GM12891 (cell line): ENCODE measurements at regions not wholly inside any gene's neighbourhood (a gene's known extent, or its start where the extent isn't known, plus 50 kb on each side); places are given as distances from the start of the nearest gene placed in this dataset.

Source experiments
- DNase-seq: peaks from one replicate; pipeline ENCODE4 v3.0.0; 2011; ENCODE audit warnings: low spot score; ENCODE audit not compliant: insufficient read length
- FAIRE-seq: peaks from 2 replicates; lab custom pipeline; 2011; peaks lifted over from hg19 to GRCh38; lab: Jason Lieb, UNC
- PAX5 ChIP-seq: IDR thresholded peaks from 2 replicates; pipeline ENCODE4 v1.6.1; 2011; ENCODE audit warnings: low read length, moderate library complexity, mild to moderate bottlenecking; ENCODE audit not compliant: insufficient read depth, severe bottlenecking
- POLR2A ChIP-seq: IDR thresholded peaks from 2 replicates; pipeline ENCODE4 v1.6.1; 2011; ENCODE audit warnings: low read depth, low read length, control low read depth
- POLR2AphosphoS5 ChIP-seq: IDR thresholded peaks from 2 replicates; pipeline ENCODE4 v1.6.1; 2011; ENCODE audit warnings: low read depth, low read length, control low read depth
- POU2F2 ChIP-seq: IDR thresholded peaks from 2 replicates; pipeline ENCODE4 v1.6.1; 2011; ENCODE audit warnings: low read depth, mild to moderate bottlenecking, control low read depth, low read length, moderate library complexity
- SPI1 ChIP-seq: IDR thresholded peaks from 2 replicates; pipeline ENCODE4 v1.6.1; 2011; ENCODE audit warnings: low read depth, low read length, control low read depth
- TAF1 ChIP-seq: IDR thresholded peaks from 2 replicates; pipeline ENCODE4 v1.6.1; 2011; ENCODE audit warnings: low read depth, low read length, control low read depth

DNA sequence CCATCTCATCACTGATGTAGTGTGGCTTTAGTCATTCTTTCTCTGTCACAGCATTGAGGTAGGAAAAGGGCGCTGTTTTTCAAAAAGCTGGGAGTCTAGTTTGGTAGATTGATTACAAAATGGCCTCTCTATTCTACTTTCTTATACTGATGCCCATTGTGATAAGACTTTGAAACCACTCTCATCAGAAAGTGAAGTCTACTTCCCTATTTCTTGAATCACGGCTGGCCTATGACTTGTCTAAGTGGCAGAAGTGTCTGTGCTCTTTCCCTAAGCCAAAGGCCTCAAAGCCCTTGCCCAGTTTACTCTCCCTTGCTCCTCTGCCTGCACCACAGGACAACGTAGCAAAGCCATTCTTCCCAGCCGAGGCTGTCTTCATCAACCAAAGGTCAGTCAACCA lies 83.0 kb upstream of the IL33 start:
- DNase-seq (no peak), FAIRE-seq (peak; percentile 9)
- TF ChIP-seq PAX5 = no peak
- no peak for TF ChIP-seq POU2F2
- no peak for TF ChIP-seq POLR2A
- no peak for TF ChIP-seq POLR2AphosphoS5
- 0 out of 2 replicates have a peak, but pooled peaks have one; percentile 25 for TF ChIP-seq SPI1

DNA sequence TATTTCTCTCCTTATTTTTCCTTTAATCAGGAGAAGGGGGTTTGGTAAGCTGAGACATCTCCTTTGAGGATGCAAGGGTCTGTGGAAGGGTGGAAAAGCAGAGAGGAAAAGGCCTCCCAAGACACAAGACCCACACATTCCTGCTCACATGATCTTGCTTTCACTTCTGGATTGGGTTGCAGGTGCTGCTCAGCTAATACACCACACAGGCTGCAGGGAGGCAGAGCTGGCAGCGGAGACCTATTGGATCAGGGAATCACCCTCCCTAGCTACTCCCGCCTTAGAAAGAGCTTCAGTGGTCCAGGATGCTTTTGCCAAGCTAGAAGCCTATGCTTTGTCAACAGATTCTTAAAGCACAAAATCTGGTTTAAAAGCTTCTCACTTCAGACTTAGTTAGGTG lies 87.6 kb upstream of the IL33 start:
- no peak for DNase-seq
- no peak for TF ChIP-seq SPI1
- TF ChIP-seq POLR2A = no peak
- TF ChIP-seq POLR2AphosphoS5 = no peak
- TF ChIP-seq TAF1 = no peak
- no peak for TF ChIP-seq POU2F2
- no peak for TF ChIP-seq PAX5
- FAIRE-seq = no peak

DNA sequence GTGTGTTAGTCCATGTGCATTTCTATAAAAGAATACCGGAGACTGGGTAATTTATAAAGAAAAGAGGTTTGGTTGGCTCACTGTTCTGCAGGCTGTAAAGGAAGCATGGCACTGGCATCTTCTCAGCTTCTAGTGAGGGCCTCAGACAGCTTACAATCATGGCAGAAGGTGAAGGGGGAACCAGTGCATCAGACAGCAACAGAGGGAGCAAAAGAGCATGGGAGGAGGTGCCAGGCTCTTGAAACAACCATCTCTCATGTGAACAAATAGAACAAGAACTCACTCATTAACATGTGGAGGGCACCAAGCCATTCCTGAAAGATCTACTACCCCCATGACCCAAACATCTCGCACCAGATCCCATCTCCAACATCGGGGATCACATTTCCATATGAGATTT lies 89.2 kb upstream of the IL33 start:
- TF ChIP-seq POLR2AphosphoS5 = no peak
- no peak for TF ChIP-seq POU2F2
- TF ChIP-seq SPI1 = no peak
- no peak for TF ChIP-seq POLR2A
- TF ChIP-seq TAF1 = no peak
- TF ChIP-seq PAX5 = no peak
- no peak for DNase-seq
- FAIRE-seq = no peak

DNA sequence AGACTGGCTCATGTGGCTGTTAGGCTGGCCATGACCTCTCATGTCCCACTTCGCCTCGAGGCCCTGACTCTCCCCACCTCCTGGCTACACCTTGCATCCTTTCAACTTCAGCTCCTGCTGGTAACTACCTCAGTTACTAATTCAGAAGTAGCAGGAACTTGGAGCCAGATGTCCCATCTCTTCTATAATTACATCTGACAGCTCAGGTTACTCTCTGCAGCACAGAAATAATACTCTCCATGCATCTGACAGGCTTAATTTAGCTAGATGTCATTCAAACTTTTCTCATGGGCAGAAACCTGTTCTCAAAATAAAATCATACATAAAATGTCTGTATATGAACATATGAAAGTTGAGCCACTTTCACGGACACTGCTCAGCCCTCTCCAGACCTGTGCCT lies 92.2 kb upstream of the IL33 start:
- no peak for DNase-seq
- no peak for TF ChIP-seq POLR2AphosphoS5
- FAIRE-seq = no peak

DNA sequence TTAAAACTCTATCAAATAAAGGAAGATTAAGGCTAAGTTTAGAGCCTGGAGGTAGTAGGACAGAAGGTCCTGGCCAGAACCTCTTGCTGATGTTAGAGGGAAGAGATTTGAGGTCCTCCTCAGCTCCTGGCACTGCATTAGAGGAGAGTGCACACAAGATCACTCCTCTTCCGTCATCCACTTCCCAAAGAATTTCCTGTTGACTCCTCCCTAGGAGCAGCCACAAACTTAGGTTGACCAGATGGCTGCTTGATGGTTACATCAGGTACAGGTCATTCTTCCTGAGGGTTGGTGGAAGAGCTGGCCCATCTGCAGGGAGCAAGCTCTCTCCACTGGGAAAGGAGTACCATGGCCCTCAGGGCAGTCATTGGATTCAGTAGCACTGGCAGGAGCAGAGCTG lies 93.9 kb upstream of the IL33 start:
- TF ChIP-seq PAX5 = no peak
- no peak for DNase-seq
- no peak for FAIRE-seq

DNA sequence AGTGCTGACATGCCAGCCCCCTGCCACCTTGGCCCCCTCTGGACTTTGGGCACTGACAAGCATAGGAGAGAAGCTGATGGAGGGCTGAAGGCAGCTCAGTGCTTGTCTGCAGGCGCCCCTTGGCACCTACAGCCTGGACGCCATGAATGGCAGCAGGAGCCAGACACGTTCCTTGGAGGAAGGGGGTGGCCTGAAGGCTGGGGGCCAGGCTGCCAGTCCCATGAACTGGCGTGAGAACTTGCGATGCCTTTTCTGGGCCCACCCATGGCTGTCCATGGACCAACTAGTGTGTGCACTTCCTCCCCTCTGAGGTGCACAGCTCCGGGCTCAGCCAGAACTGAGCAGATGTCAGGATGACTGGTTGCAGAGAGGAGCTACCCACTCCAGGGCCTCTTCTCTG lies 99.0 kb upstream of the RANBP6 start:
- TF ChIP-seq POLR2AphosphoS5 (no peak), SPI1 (no peak), POU2F2 (no peak), POLR2A (no peak), TAF1 (no peak), PAX5 (no peak)
- FAIRE-seq = no peak
- no peak for DNase-seq

DNA sequence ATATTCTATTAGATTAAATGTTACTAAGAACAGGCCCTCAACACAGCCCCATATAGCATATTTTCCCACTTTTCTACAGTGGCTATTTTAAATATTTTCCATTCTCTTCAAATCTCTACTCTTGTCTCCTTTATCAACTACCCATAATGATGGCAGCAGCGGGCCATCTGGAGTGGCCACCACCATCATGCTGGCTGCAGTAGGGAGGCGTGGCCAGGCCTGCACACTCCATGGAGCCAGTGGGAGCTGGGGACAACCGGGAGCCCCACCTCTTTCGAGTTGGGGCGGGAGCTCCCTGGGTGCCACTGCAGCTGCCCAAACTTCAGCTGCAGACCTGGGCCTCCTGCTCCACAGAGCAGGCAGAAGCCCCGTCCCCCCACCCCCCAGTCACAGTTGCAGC lies 98.4 kb upstream of the RANBP6 start:
- FAIRE-seq (no peak), DNase-seq (no peak)
- TF ChIP-seq POLR2A = no peak

DNA sequence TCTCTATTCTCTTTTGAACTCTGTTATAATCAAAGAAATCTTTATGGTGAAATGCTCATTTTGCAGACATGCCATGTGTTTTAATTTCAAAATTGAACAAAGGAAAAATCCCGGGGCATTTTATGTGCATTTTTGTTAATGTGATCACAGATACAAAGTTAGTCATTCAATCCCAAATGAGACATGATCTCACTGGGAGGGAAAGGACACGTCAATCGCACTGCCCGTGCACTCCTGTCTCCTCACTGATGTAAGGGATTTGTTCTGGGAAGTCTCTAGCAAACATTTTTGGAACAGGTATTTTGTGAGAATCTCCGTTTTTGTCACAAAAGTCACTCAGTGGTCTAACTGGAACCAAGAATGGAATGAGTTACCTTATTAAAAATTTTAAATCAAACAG lies 97.9 kb upstream of the RANBP6 start:
- no peak for FAIRE-seq
- no peak for TF ChIP-seq PAX5
- no peak for TF ChIP-seq POLR2AphosphoS5
- no peak for TF ChIP-seq POLR2A
- no peak for TF ChIP-seq POU2F2
- no peak for TF ChIP-seq TAF1
- no peak for TF ChIP-seq SPI1

DNA sequence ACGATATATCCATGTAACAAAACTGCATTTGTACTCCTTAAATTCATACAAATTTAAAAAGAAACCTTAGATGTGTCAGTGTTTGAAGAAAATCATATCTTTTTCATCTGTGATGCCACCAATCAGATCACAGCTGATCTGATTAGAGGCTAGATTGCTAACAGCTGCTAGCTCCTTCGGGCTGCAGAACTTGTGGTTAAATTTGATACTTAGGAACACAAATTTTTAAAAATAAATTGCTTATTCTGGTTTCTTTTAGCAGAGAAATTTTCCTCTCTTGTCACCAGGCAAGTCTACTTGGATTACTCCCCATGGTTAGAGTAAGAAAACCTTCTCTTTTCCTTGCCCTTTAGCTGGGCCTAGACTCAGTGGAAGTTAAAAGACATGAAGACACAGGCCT lies 94.6 kb upstream of the RANBP6 start:
- FAIRE-seq (no peak), DNase-seq (no peak)
- TF ChIP-seq POU2F2 = no peak
- TF ChIP-seq POLR2A = no peak

More for the DNA sequence above, 97.9 kb upstream of the RANBP6 start:
- DNase-seq = no peak

DNA sequence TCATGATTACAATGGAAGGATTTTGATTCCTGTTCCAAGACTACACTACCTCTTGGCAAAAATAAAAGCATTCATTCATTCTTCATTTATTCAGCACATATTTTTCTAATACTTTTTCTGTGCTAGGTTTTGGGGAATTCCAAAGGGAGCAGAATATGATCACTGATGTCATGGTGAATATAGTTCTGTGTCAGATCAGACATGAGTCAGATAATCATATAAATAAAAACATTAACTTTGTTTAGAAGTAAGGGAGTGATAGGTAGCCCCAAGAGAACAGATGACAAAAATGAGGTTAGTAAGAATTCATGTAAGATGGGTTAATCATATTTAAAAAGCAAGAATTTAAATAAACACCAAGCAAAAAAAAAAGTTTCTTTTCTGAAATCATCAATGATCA lies 94.1 kb upstream of the RANBP6 start:
- TF ChIP-seq POLR2A = no peak
- TF ChIP-seq SPI1 = no peak
- no peak for TF ChIP-seq POLR2AphosphoS5
- no peak for TF ChIP-seq TAF1
- TF ChIP-seq POU2F2 = no peak
- TF ChIP-seq PAX5 = no peak
- FAIRE-seq (no peak), DNase-seq (no peak)

DNA sequence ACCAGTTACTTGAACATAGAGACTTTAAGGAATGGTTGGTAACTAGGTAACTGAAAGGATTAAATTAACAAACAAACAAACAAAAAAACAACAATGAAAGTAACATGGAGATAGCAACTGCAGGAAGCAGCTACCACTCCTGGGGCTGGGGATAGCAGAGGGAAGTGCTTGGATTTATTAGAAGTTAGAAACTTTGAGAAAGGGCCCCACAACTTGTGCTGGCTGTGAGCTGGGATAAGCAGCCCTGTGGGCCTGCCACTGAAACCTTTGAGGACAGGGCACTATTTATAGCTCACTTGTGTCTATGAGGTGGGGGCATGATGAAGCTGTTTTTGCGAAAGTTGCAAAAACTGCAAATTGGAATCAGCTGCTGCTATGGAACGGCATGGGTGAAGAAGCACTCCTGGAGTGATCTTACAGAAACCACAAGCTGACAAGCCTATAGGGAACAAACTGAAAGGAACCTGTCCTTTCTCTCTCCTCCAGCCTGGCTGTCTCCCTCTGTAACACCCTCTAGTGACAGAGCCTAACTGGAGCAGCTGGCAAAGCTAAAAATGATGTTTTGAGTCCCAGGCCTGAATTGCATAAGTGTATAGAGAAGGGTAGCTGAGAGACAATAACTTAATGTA lies 91.4 kb upstream of the RANBP6 start:
- no peak for FAIRE-seq

More for the DNA sequence above, 91.4 kb upstream of the RANBP6 start:
- peak; percentile 25 for DNase-seq
- TF ChIP-seq POU2F2 (no peak), TAF1 (no peak), PAX5 (no peak), POLR2AphosphoS5 (no peak), SPI1 (no peak), POLR2A (no peak)
